ENCODE measurements at regions not wholly inside any gene's neighbourhood (a gene's known extent, or its start where the extent isn't known, plus 50 kb on each side); places are given as distances from the start of the nearest gene placed in this dataset.
"Not testable (repeated sequence)": the region's sequence is repeated elsewhere in the genome, so short reads cannot be mapped to it uniquely, and the experiment has no call there.

GRCh38 chr22:48310740-48311139 lies 1516.9 kb downstream of the BRD1 start:
- DNase-seq, result no peak

- DNase-seq, result no peak
These were observed 1517.4 kb downstream of the BRD1 start for GRCh38 chr22:48310289-48310688.

- DNase-seq, result no peak
These were observed 1517.8 kb downstream of the BRD1 start for GRCh38 chr22:48309836-48310235.

GRCh38 chr22:48309115-48309705 lies 1518.5 kb downstream of the BRD1 start:
- no peak for DNase-seq

GRCh38 chr22:48307931-48308330 lies 1519.7 kb downstream of the BRD1 start:
- DNase-seq, result no peak

- no peak for DNase-seq
These were observed 1520.7 kb downstream of the BRD1 start for GRCh38 chr22:48306785-48307510.

GRCh38 chr22:48306284-48306683 lies 1521.4 kb downstream of the BRD1 start:
- DNase-seq, result no peak

GRCh38 chr22:48305726-48306235 lies 1521.9 kb downstream of the BRD1 start:
- no peak for DNase-seq

GRCh38 chr22:48303369-48303725 lies 1524.3 kb downstream of the BRD1 start:
- DNase-seq, result no peak

GRCh38 chr22:48302657-48303368 lies 1524.9 kb downstream of the BRD1 start:
- DNase-seq, result no peak

GRCh38 chr22:48301908-48302307 lies 1525.8 kb downstream of the BRD1 start:
- DNase-seq, result no peak

- DNase-seq, result no peak
These were observed 1526.3 kb downstream of the BRD1 start for GRCh38 chr22:48301421-48301820.

- no peak for DNase-seq
These were observed 1526.8 kb downstream of the BRD1 start for GRCh38 chr22:48300877-48301276.

GRCh38 chr22:48299801-48300200 lies 1527.9 kb downstream of the BRD1 start:
- no peak for DNase-seq

- no peak for DNase-seq
These were observed 1528.5 kb downstream of the BRD1 start for GRCh38 chr22:48299124-48299523.

- no peak for DNase-seq
These were observed 1530.4 kb downstream of the BRD1 start for GRCh38 chr22:48297296-48297695.

- not testable (repeated sequence) for DNase-seq
These were observed 1527.5 kb downstream of the TBC1D22A start for GRCh38 chr22:48289954-48290353.

- no peak for DNase-seq
These were observed 1526.0 kb downstream of the TBC1D22A start for GRCh38 chr22:48288376-48288940.

GRCh38 chr22:48287031-48287430 lies 1524.6 kb downstream of the TBC1D22A start:
- no peak for DNase-seq

- no peak for DNase-seq
These were observed 1522.2 kb downstream of the TBC1D22A start for GRCh38 chr22:48284671-48285070.

GRCh38 chr22:48282804-48283203 lies 1520.4 kb downstream of the TBC1D22A start:
- no peak for DNase-seq

- no peak for DNase-seq
These were observed 1517.0 kb downstream of the TBC1D22A start for GRCh38 chr22:48279461-48279756.

- no peak for DNase-seq
These were observed 1516.4 kb downstream of the TBC1D22A start for GRCh38 chr22:48278620-48279460.
